ENCODE measurements at regions not wholly inside any gene's neighbourhood (a gene's known extent, or its start where the extent isn't known, plus 50 kb on each side); places are given as distances from the start of the nearest gene placed in this dataset.

DNA sequence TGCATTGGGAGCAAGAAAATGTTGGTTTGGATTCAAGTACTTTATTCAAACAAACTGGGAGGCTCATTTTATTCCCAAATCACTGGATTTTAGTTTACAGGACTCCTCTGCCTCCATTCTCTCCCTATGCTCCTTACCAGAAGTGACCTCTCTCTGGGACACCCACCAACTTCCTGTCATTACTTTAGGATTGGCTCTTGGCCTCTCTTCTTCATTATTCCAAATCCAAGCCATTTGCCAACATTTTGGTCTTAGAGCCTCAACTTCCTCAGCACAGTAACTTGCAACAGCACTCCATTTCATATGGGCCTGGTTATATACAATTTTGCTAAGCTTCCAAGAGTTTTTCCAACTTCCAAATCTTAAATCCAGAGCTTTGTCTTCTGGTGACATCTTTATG, 432.1 kb downstream of the NR2F2 start:
- DNase-seq = no peak

DNA sequence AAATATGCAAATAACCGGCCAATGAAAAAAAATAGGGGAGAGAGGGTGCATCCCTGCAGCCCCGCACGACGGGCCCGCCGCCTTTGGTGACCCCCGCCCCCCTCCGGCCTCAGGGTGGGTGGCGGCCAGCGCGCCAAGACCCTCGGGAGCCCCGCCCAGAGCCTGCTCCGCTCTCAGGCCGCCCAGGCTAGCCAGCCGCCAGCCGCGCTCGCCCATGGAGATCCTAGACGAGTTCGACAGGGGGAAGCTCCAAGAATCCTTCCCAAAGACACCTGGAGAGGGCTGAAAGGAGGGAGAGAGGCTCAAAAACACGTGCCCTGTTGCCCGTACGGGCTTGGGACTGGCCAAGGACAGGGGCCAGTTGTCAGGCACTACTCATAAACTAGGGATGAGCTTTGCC, 434.0 kb downstream of the NR2F2 start:
- DNase-seq = no peak

DNA sequence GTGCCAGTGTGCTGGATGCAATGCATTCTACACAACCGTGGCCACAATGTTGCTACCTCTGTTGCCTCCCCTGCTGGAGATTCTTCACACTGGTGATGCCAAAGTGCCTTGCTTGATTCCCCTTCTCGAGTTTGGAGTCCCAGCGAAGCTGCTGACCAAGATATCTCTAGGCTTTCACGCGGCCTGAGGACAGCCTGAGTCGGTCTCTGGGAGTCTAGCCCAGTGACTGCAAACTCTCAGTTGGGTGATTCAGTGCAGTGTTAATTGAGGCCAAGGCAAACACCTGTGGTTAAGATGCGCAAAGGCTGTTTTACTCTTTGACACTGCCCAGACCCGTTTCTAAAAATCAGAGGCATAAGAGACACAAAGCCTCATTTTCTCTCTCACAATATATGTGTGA, 434.4 kb downstream of the NR2F2 start:
- DNase-seq = no peak

DNA sequence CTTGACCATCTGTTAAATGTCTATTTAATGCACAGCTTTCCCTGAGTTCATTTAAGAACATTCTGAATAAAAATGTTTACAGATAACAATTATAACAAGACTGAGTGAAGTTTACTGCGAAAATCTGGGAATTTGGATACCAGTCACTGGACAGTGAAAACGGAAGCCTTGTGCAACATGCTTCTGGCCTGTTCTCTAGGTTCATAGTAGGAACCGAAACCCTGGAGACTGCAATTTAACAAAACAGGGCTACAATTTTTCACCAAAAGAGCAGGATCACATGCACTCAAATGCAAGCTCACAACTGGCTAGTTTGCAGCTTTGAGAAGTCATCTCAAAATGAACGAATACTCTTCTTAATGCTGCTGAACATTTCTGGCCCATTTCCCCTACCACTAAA, 435.9 kb downstream of the NR2F2 start:
- DNase-seq = no peak

DNA sequence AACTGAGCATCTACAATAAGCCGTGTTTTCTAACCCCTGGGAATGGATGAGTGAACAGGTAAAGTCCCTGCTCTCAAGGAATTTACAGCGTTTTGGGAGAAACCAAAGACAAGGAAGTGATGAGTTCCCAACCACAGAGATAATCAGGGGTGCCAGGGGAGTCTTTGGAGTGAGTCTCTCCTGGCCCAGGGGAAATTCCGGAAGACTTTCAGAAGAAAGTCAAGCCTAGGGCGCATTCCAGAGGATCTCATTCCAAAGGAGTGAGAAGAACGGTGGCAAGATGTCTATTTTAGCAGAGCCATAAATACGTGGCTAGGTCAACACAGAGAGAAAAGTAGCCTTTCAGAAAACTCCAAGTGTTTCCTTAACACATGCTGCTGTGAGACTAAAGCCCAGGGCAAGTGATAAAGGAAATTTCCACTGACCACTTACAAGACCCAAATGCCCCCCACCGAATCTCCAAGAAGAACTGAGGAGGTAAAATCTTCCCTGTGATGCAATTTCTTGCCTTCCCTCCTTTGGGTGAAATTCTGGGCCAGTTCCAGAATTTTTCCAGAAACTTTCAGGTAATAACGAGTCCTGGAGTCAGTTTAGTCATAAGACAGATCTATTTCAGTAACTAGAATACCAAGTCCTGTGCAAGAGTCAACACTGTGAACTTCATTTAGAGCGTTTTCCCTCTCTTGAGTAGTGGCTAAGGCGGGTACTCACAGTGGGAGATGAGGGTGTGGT, 437.4 kb downstream of the NR2F2 start:
- DNase-seq = no peak

DNA sequence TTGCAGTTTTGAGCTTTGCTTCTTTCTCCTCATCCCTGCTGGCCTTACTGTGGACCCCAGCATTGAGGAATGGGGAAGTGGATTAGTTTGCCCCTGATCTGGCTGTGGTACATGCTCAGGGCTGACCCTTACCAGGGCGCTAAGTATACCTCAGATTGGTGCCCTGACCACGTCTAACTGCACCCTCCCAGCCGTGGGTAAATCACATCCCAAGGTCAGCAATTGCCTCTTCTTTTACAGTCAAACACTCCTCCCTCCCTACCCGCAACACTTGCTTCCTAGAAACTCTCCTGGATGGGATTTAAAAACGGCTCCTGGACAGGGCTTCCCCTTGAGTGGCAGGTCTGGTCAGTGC, 437.9 kb downstream of the NR2F2 start:
- no peak for DNase-seq

DNA sequence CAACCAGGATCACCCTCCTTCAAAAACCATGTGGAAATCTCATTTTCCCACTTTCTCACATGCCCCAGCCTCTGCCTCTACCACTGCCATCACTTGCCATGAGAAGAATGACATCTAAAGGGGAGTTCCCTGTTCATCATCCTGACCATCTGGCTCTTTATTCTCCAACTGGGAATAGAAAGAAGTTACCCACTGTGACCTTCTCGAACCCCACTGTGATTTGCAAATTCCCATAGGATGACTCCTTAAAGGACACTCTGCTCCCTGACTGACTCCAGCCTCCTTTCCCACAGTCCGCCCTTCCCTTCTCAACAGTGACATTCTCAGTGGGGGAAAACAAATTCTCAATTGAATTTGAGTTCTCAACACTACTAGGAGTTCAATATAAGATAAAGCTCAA, 440.5 kb downstream of the NR2F2 start:
- no peak for DNase-seq

DNA sequence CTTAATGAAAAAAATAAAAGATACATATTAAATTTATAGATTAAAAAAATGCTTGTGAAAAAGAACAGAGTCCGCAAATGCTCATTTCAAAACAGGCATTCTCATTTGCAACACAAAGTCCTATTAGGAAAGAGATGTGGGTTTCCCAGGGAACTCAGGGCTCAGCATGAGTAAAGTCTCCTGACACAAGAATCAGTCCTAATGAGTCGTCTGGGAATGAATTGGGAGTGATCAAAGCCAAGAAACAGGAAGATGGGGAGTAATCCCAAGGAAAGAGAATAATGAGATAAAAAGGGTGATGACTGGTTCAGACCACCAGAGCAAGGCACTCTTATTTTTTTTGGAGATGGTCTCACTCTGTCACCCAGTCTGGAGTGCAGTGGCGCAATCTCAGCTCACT, 443.7 kb downstream of the NR2F2 start:
- no peak for DNase-seq

DNA sequence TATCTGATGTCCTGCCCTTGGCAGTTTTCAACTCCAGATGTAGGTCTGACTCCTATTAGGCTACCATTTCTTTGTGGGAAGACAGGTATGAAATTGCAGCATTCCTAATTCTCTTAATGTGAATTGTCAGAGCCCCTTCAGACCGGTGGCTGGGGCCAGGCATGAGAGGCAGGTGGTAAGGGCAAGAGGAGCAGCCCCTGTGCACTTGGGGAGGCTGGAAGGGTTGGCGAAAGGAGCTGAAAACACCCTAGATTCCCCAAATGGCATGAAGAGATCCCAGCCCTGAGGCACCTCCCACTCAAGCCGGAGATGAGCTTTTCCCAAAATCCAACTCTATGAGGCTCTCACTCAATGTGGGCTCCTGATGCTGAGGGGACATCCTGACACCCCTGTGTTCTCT, 453.2 kb downstream of the NR2F2 start:
- DNase-seq = no peak

DNA sequence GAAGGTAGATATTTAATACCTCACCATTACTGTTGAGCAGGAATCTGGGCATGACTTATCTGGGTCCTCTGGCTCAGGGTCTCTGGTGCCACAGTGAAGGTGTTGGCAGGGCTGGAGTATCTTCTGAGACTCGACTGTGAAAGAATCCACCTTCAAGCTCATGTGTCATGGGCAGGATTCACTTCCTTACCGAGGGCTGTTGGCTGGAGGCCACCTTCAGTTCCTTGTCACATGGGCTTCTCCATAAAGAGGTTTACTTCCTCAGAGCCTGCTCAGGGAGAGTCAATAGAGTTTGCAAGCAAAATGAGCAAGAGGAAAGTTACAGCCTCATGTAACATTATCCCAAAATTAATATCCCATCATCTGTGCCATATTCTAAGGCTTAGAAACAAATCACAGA, 459.5 kb downstream of the NR2F2 start:
- DNase-seq = no peak

DNA sequence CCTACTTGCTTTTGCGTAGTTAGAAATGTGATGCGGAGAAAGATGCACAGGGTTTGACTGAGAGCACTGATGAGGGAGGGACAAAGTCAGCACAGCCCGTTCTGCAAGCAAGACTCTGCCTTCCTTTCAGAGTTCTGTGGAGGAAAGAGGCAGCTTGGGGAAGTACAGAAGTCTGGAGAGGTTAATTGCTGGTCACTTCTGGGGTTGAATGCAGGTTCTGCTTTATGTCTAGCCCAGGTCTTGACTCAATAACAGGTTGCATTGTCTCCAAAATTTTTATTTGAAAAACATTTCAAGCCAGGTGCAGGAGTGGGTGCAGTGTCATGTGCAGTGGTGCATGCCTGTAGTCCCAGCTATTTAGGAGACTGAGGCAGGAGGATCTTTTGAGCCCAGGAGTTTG, 461.7 kb downstream of the NR2F2 start:
- no peak for DNase-seq

DNA sequence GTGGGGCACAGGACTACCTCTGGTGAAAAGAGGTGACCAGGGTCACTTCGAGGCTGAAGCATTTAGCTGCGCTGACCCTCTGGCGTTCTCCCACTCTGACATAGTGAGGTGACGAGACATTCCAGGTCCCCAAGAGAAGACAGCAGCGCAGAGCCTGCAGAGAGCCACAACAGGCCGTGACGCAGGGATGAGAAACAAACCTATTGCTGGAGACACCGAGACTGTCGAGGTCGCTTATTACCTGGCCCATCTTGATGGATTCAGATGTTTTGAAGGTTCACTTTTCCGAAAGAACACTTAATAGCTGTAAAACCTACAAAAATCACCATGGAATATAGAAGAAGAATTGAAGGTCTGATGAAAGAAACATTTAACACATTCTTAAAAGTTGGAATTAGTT, 466.3 kb downstream of the NR2F2 start:
- no peak for DNase-seq

DNA sequence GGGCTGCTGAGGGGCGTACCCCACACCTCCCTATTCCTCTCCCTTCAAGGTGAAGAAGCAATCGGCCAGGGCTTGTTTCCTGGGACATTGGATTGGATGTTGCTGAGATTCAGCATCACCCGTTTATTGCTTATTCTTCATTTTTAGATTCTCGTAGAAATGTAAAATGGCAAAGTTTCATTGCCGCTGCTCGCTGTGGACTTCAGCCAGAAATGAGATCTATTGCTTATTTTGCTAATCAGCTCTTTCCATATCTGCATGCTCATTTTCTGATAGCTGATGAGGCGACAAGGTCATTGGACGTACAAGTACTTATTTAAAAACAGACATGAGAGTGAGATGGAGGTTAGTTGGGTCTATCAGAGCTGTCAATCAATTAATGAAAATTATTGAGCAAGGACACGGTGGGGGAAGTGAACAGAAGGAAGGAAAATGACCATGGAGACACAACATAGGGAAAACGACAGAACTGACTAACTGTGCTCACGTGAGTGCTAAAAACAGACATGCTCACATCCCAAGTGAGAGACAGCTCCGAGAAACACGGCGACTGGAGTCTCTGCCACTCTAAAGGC, 471.2 kb downstream of the NR2F2 start:
- DNase-seq = no peak

DNA sequence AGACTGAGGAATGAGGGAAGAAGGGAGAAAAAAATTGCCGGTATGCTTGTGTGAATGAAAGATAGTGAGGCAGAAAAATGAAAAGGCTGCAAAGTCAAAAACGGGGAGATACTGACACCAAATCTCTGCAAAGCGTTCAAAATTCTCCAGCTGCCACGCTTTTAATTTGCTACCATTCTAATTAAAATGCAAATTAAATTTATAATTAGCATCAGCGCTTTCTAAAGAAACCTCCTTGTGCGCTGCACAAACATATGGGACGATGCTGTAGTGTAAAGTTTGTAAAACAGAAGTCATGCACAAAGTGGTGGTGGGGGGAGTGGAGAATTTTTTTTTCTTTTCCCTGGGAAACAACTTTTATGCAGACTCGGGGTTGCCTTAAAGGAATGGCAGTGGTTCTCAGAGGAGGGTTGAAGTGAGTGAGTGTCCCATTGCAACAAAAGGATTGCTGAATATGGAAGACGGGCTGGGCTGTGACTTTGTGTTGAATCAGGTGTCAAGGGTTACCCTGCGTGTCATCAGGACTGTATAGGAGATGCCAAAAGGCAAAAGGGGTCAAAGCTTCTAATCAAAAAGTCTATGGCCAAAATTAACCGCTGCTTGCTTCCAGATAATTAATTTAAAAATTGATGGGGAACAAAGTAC, 472.2 kb downstream of the NR2F2 start:
- no peak for DNase-seq

DNA sequence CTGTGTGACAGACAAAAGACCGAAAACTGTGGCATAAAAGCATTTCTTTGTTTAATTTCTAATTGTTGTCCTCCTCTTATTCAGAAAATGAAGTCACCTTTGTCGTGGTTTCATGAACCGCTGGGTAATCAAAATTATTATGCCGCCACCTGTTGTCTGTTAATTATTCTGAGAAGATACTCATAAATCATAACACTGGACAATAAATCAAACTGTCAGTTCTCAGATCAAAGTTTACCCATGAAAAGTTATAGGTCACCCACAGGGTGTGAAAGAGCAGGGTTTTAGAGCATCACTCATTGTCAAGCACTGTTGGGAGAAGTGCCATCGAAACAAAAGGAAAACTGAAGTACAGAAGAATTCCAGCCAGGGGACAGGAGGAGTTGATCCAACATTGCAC, 474.3 kb downstream of the NR2F2 start:
- DNase-seq = no peak

DNA sequence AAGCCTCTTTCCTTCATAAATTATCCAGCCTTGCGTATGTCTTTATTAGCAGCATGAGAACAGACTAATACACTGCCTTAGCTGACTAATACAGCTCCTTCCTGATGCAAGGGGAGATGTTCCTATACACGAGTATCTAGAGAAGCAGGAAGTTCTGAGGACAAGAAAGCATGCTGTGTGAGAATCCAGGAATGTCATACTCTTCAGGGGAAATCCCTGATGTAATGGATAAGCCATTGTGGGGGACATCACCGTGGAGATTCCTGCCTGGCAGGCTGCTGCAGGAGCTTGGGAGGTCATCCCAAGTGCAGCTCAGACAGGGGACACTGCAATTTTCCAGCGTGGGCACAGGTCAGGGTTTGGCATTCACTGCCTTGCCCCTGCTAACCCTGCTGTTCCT, 476.9 kb downstream of the NR2F2 start:
- no peak for DNase-seq

DNA sequence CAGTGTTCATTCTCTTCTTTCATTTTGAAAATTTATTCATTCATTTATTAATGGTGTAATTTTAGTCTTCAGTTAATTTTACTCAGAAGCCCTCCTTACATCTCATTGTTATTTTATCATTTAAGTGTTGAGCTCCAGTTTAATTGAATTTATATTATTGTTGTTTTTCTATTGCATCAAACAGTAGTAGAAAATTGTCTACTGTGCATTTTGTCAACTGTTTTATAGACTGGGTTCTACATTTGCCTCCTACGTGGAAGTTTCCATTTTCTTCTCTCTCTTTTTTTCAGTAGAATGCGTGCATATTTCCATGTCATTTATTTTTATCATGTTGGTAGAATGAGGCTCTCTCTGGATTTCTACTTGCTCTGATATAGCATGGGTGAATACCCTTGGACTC, 487.4 kb downstream of the NR2F2 start:
- DNase-seq = no peak

DNA sequence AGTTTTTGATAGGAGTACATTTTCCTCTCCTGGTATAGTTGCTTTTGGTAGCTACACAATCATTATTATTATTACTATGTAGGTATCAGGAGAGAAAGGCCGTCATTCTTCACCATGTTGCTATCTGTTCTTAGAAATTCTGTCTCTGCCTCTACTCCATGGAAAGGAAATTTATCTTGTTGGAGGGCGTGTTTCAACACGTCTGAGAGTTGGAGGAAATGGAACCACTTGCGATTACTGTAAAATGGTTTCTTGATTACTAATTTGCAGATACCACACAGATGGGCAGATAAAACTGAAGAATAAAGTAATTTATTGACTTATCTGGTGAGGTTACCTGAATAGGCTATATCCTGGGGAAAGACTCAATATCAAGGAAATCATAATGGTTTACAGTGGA, 488.4 kb downstream of the NR2F2 start:
- no peak for DNase-seq

DNA sequence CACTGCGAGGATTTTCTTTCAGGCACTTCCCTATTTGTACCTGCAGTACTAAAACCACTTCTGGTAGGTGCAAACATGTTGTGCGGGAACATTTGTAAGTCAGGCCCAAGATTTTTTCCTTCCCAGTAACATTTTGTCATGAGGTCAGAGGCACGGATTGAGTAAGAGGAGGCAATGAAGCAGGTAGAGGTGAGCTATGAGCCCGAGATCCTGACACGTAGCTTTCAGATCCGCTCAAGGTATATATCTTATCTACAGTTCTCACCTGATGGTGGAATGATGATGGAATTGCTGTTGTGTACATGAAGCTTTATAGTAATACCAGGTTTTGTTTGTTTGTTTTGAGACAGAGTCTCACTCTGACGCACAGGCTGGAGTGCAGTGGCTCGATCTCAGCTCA, 497.5 kb downstream of the NR2F2 start:
- no peak for DNase-seq

DNA sequence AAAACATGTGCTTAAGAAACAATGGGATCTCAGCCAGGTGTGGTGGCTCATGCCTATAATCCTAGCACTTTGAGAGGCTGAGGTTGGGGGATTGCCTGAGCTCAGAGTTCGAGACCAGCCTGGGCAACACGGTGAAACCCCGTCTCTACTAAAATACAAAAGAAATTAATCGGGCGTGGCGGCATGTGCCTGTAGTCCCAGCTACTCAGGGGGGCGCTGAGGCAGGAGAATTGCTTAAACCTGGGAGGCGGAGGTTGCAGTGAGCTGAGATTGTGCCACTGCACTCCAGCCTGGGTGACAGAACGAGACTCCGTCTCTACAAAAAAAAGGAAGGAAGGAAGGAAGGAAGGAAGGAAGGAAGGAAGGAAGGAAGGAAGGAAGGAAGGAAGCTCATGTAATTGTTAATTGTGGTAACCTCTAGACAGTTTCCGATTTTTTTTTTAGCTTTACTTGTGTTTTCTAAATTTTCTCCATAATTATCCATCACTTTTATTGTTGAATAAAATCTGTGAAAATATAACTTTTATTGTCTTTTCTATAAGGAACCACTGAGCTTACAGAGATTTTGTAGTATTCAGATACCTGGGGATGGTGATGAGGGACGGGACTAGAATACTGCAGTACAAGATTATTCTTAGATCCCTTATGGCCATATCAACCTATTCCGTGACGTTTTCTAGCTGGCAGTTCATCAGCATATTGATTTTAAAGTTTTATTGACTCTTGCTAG, 506.9 kb downstream of the NR2F2 start:
- DNase-seq = no peak

DNA sequence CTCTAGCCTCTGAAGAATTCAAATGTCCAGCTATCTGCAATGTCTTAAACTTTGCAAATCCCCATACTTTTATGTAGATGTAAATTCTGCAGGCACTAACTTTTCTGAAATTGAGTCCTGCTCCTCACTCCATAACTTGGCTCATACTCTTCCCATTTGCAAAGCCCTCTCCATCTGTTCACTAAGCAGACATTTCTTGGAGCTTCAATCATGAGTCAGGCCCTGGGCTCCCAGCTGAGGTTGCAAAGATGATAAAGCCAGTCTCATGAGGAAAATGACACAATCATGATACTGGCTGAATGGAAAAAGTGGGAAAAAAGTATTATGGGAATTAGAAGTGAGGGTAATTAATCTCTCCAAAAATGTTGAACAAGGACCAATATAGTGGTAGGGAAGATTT, 507.6 kb downstream of the NR2F2 start:
- no peak for DNase-seq

DNA sequence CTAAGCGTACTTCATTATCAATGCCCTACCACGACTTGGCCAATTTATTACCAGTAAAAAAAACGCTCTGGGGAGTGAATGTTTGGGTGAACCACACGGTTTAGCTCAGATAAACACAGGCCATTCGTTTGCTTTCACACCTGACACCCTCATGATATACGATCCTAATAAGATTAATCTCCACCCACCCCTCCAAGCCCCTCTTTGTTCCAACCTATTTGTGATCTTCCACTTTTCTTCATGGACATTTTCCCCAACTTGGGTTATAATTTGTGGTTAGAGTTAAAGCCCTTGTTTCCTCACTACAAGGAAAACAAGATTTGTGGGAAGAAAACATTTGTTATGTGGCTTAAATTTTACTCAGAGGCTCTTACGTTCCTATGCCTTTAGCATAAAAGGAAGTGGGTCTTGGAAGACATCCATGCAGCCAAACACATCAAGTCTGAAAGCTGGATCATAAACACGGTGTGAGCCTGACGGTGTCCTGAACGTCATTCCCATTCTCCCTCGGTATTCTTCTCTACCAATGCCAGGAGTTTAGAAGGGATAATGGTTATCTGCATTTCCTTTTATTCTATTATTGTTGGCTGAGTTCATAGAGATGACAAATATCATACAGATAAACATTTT, 518.9 kb downstream of the NR2F2 start:
- DNase-seq = no peak

DNA sequence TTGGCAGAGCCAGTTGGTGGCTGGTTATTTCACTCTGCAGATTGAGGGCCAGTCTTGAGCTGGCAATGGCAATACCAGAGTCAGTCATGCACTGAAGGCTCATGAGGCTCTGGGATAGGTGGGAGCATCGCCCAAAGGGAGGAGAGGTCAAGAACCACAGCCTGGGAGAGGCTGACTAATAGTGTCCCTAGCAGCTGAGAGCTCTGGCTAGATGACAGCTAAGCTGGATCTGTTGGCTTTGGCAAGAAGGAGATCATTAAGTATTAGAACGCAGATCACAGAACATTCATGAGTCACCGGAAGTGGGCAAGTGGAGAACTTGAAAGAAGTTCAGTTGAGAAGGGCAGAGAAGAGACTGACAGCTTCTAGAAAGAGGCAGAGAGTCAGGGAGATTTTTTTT, 521.1 kb downstream of the NR2F2 start:
- DNase-seq = no peak

DNA sequence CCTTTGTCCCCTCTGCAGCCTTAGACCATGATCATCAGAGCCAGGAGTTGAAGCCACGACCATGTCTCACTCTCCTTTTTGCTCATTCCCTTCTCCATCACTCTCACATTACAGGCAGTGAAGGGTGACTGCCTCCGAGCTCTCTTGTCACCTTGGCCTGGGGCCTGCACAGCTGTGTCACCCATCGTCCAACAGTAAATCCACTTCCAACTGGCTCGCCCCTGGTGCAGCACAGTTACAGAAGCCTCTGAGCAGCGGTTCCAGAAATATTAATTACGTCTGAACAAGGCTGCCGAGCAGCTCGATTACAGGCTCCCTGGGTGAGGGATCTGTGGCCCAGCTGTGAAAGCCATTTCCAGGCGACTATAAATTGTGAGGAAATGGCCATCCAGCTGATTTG, 528.2 kb downstream of the NR2F2 start:
- no peak for DNase-seq

Measured in CD4-positive, alpha-beta T cell treated with Interleukin-12 subunit alpha and Interleukin-12 subunit beta, for 1 hour (primary cell).